K562 (cell line): ENCODE measurements at regions not wholly inside any gene's neighbourhood (a gene's known extent, or its start where the extent isn't known, plus 50 kb on each side); places are given as distances from the start of the nearest gene placed in this dataset.

Source experiments
- DACH1 ChIP-seq: fragments of 450-650 bp; IDR thresholded peaks from 2 replicates; pipeline ENCODE4 v1.6.1; 2018; ENCODE audit not compliant: partially characterized antibody
- IFI16 ChIP-seq: fragments of 250-450 bp; sonication (Bioruptor Pico); IDR thresholded peaks from 2 replicates; pipeline ENCODE4 v2.1.2; 2022; ENCODE audit warnings: mild to moderate bottlenecking, inconsistent platforms
- KLF16 ChIP-seq: IDR thresholded peaks from 2 replicates; pipeline ENCODE4 v1.6.1; 2016; ENCODE audit warnings: antibody characterized with exemption
- STAT5B ChIP-seq: fragments of 250-450 bp; sonication (Bioruptor Pico); IDR thresholded peaks from 2 replicates; pipeline ENCODE4 v1.8.0; 2021; ENCODE audit warnings: mild to moderate bottlenecking, inconsistent platforms
- ZBTB7A ChIP-seq: IDR thresholded peaks from 2 replicates; pipeline ENCODE4 v1.6.1; 2011; ENCODE audit warnings: low read depth, mild to moderate bottlenecking, low read length, moderate library complexity, borderline replicate concordance; ENCODE audit not compliant: control insufficient read depth
- ZNF121 ChIP-seq: sonication (generic); formaldehyde crosslinking; conservative IDR thresholded peaks from 2 replicates; pipeline ENCODE4 v1.8.0; 2022; ENCODE audit warnings: missing genetic modification reagents
- ZNF696 ChIP-seq: fragments of 250-450 bp; sonication (Bioruptor Pico); conservative IDR thresholded peaks from 2 replicates; pipeline ENCODE4 v1.4.0; 2020; ENCODE audit warnings: mild to moderate bottlenecking, moderate library complexity
- TF ChIP-seq, protein P1 (sequence below), 2 experiments: fragments of 450-650 bp in 1 of 2; sonication (generic) in 1 of 2; formaldehyde crosslinking in 1 of 2; IDR thresholded peaks; 2 replicates each; pipeline versions ENCODE4 v1.7.1 to v1.9.0; 2016 to 2022; ENCODE audit warnings: inconsistent platforms in 1 of 2, mild to moderate bottlenecking in 1 of 2, missing genetic modification reagents in 1 of 2
- TF ChIP-seq, protein P2 (sequence below): fragments of 450-650 bp; IDR thresholded peaks from 2 replicates; pipeline ENCODE4 v1.6.1; 2018; ENCODE audit warnings: mild to moderate bottlenecking, low read depth; ENCODE audit not compliant: partially characterized antibody
- TF ChIP-seq, protein P3 (sequence below): IDR thresholded peaks from 2 replicates; pipeline ENCODE4 v1.6.1; 2012; ENCODE audit warnings: low read depth, low read length, improper control_type of control experiment, borderline replicate concordance

DNA sequence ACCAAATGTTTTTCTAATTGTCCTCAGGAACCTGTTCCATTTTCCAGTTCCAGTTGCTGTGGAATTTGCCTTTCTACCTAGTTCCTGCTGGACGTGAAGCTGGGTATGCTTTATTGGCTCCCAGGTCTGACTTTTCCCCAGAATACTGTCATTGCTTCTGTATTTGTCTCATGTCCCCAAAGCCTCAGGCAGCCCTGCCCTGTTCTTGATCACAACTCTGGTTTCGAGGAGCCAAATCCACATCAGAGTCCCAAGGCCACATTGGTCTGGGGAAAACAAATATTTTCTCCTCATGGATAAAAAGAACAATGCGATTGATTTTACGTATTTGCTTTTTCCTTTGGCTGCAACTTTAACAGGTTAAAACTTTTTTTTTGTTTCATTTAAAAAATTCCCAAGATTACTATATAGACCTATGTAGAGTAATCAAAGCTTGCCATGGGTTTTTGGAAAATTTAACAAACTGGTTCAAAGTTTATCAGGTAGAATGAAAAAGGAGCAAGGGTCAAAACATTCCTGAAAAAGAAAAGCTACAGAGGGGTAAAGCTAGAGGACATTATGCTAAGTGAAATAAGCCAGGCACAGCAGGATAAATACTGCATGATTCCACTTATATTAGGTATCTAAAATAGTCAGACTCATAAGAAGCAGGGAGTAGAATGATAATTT, 85.2 kb downstream of the MDH1 start (continued):
- TF ChIP-seq, protein P1, sequence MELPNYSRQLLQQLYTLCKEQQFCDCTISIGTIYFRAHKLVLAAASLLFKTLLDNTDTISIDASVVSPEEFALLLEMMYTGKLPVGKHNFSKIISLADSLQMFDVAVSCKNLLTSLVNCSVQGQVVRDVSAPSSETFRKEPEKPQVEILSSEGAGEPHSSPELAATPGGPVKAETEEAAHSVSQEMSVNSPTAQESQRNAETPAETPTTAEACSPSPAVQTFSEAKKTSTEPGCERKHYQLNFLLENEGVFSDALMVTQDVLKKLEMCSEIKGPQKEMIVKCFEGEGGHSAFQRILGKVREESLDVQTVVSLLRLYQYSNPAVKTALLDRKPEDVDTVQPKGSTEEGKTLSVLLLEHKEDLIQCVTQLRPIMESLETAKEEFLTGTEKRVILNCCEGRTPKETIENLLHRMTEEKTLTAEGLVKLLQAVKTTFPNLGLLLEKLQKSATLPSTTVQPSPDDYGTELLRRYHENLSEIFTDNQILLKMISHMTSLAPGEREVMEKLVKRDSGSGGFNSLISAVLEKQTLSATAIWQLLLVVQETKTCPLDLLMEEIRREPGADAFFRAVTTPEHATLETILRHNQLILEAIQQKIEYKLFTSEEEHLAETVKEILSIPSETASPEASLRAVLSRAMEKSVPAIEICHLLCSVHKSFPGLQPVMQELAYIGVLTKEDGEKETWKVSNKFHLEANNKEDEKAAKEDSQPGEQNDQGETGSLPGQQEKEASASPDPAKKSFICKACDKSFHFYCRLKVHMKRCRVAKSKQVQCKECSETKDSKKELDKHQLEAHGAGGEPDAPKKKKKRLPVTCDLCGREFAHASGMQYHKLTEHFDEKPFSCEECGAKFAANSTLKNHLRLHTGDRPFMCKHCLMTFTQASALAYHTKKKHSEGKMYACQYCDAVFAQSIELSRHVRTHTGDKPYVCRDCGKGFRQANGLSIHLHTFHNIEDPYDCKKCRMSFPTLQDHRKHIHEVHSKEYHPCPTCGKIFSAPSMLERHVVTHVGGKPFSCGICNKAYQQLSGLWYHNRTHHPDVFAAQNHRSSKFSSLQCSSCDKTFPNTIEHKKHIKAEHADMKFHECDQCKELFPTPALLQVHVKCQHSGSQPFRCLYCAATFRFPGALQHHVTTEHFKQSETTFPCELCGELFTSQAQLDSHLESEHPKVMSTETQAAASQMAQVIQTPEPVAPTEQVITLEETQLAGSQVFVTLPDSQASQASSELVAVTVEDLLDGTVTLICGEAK (IDR thresholded peaks at IDR 0.05): no peak
- TF ChIP-seq, protein P1 (CRISPR knock-in tag; IDR thresholded peaks at IDR 0.05): no peak
- TF ChIP-seq KLF16: no peak
- no peak for TF ChIP-seq STAT5B (CRISPR knock-in tag)
- TF ChIP-seq, protein P2, sequence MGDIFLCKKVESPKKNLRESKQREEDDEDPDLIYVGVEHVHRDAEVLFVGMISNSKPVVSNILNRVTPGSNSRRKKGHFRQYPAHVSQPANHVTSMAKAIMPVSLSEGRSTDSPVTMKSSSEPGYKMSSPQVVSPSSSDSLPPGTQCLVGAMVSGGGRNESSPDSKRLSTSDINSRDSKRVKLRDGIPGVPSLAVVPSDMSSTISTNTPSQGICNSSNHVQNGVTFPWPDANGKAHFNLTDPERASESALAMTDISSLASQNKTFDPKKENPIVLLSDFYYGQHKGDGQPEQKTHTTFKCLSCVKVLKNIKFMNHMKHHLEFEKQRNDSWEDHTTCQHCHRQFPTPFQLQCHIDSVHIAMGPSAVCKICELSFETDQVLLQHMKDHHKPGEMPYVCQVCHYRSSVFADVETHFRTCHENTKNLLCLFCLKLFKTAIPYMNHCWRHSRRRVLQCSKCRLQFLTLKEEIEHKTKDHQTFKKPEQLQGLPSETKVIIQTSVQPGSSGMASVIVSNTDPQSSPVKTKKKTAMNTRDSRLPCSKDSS: no peak
- TF ChIP-seq, protein P3, sequence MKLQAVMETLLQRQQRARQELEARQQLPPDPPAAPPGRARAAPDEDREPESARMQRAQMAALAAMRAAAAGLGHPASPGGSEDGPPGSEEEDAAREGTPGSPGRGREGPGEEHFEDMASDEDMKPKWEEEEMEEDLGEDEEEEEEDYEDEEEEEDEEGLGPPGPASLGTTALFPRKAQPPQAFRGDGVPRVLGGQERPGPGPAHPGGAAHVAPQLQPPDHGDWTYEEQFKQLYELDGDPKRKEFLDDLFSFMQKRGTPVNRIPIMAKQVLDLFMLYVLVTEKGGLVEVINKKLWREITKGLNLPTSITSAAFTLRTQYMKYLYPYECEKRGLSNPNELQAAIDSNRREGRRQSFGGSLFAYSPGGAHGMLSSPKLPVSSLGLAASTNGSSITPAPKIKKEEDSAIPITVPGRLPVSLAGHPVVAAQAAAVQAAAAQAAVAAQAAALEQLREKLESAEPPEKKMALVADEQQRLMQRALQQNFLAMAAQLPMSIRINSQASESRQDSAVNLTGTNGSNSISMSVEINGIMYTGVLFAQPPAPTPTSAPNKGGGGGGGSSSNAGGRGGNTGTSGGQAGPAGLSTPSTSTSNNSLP: no peak
- TF ChIP-seq IFI16 (CRISPR knock-in tag): no peak
- no peak for TF ChIP-seq ZNF696 (CRISPR knock-in tag)
- no peak for TF ChIP-seq ZNF121 (CRISPR knock-in tag)
- no peak for TF ChIP-seq DACH1
- TF ChIP-seq ZBTB7A: no peak
